ENCODE measurements at regions not wholly inside any gene's neighbourhood (a gene's known extent, or its start where the extent isn't known, plus 50 kb on each side); places are given as distances from the start of the nearest gene placed in this dataset.

DNA sequence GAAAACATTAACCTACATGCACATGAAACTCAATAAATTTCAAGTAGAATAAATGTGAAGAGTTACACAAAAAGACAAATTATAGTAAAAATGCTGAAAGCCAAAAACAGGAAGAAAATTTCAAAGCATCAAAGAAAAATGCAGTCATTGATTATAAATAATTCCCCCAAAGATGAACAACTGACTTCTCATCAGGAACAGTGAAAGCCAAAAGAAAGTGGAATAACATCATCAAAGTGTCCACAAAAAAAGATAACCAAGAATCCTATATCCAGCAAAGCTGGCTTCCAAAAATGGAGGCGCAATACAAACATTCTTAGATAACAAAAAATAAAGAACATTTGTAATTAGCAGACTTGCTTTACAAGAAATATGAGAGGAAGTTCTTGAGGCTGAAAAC lies 161.6 kb downstream of the CMPK2 start:
- Mint-ChIP-seq H3K27me3 (ENCODE audit: insufficient read depth, low read depth) (peaks cover 2% of the 10 kb centered on the region), H3K9me3 (peaks cover 32% of the 10 kb centered on the region), H3K4me1 (no peaks in the 10 kb centered on the region), H3K4me3 (no peak overlapping the region), H3K36me3 (no peaks in the 10 kb centered on the region), H3K27ac (no peak overlapping the region)
- Histone ChIP-seq H3K79me2 (ENCODE audit: low read depth) (no peaks in the 10 kb centered on the region), H3K27ac (no peak overlapping the region), H3K4me1 (no peaks in the 10 kb centered on the region), H2AFZ (replicated peaks) (no peak overlapping the region), H3F3A (ENCODE audit: low read depth) (no peaks in the 10 kb centered on the region), H3K4me2 (no peak overlapping the region), H3K36me3 (peaks cover 6% of the 10 kb centered on the region), H4K20me1 (ENCODE audit: low read depth) (no peaks in the 10 kb centered on the region), H3K9ac (no peak overlapping the region), H3K9me3 (ENCODE audit: low read depth) (no peaks in the 10 kb centered on the region), H3K4me3 (no peak overlapping the region), H3K27me3 (no peaks in the 10 kb centered on the region)
- DNase-seq (ENCODE audit: low spot score) = no peak
- TF ChIP-seq CTCF (IDR thresholded peaks at IDR 0.05) (no peak), EZH2phosphoT487 (IDR thresholded peaks at IDR 0.05) (no peak), EZH2 (IDR thresholded peaks at IDR 0.05) (no peak)

- H3K4me2 ChIP-seq = no peak overlapping the region
- no peak overlapping the region for H2AFZ ChIP-seq (replicated peaks)
- H3K9ac ChIP-seq = no peak overlapping the region
- H3F3A ChIP-seq (ENCODE audit: low read depth) = no peaks in the 10 kb centered on the region
- H3K79me2 ChIP-seq (ENCODE audit: low read depth) = no peaks in the 10 kb centered on the region
- Mint-ChIP-seq H3K9me3 (no peaks in the 10 kb centered on the region), H3K36me3 (peaks cover 2% of the 10 kb centered on the region), H3K27ac (no peak overlapping the region), H3K4me1 (peaks cover 4% of the 10 kb centered on the region), H3K27me3 (ENCODE audit: insufficient read depth, low read depth) (no peaks in the 10 kb centered on the region), H3K4me3 (no peak overlapping the region)
- DNase-seq (ENCODE audit: low spot score) = no peak
- no peaks in the 10 kb centered on the region for H4K20me1 ChIP-seq (ENCODE audit: low read depth)
- no peak overlapping the region for H3K27ac ChIP-seq
- no peaks in the 10 kb centered on the region for H3K4me1 ChIP-seq
- no peaks in the 10 kb centered on the region for H3K36me3 ChIP-seq
- TF ChIP-seq EZH2phosphoT487 (IDR thresholded peaks at IDR 0.05) = no peak
- no peak for TF ChIP-seq EZH2 (IDR thresholded peaks at IDR 0.05)
- no peak for TF ChIP-seq CTCF (IDR thresholded peaks at IDR 0.05)
- no peaks in the 10 kb centered on the region for H3K27me3 ChIP-seq
- H3K4me3 ChIP-seq = no peak overlapping the region
- no peaks in the 10 kb centered on the region for H3K9me3 ChIP-seq (ENCODE audit: low read depth)
Measured at GRCh38 chr2:6721395-6721794, 144.3 kb downstream of the CMPK2 start.

DNA sequence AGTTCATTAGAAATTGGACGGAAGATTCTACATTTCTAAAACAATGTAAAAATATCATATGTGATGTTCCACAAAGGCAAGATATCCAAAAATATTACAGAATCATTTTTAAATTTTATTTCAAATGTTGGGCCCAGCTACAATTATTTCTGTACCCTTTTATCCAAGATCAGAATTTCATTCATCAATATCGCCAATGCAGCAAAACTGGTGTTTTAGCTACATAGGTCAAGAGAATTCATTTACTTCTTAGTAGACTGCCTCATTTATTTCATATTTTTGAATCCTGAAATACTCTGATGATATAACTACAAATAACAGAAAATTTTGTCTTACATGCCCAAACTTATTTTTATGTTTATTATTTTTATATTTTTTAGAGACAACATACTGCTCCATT lies 143.1 kb downstream of the CMPK2 start:
- Histone ChIP-seq H3F3A (ENCODE audit: low read depth) (no peaks in the 10 kb centered on the region), H3K9me3 (ENCODE audit: low read depth) (no peaks in the 10 kb centered on the region), H3K27ac (no peak overlapping the region), H3K27me3 (no peaks in the 10 kb centered on the region), H4K20me1 (ENCODE audit: low read depth) (no peaks in the 10 kb centered on the region), H3K79me2 (ENCODE audit: low read depth) (no peaks in the 10 kb centered on the region), H3K4me1 (no peaks in the 10 kb centered on the region), H2AFZ (replicated peaks) (no peak overlapping the region), H3K36me3 (no peaks in the 10 kb centered on the region), H3K4me2 (no peak overlapping the region), H3K9ac (no peak overlapping the region), H3K4me3 (no peak overlapping the region)
- no peak for TF ChIP-seq EZH2phosphoT487 (IDR thresholded peaks at IDR 0.05)
- TF ChIP-seq EZH2 (IDR thresholded peaks at IDR 0.05) = no peak
- TF ChIP-seq CTCF (IDR thresholded peaks at IDR 0.05) = no peak
- H3K27ac Mint-ChIP-seq = no peak overlapping the region
- H3K4me3 Mint-ChIP-seq = no peak overlapping the region
- peaks cover 4% of the 10 kb centered on the region for H3K4me1 Mint-ChIP-seq
- H3K27me3 Mint-ChIP-seq (ENCODE audit: insufficient read depth, low read depth) = peaks cover 2% of the 10 kb centered on the region
- peaks cover 2% of the 10 kb centered on the region for H3K36me3 Mint-ChIP-seq
- no peaks in the 10 kb centered on the region for H3K9me3 Mint-ChIP-seq
- no peak for DNase-seq (ENCODE audit: low spot score)

Data from neural progenitor cell (in vitro differentiated cells).